K562 (cell line): ENCODE measurements at regions not wholly inside any gene's neighbourhood (a gene's known extent, or its start where the extent isn't known, plus 50 kb on each side); places are given as distances from the start of the nearest gene placed in this dataset.

Source experiments
- ATAC-seq: fragments of 200-7000 bp; cut with Tn5 transposase; 3 replicates; pipeline ENCODE4 v1.9.1; 2020; ENCODE audit warnings: moderate library complexity
- BruUV-seq: library from RNA; stranded (reverse); fragments of 400-500 nt; replicated peaks from 2 replicates; lab custom pipeline; 2021; lab: Mats Ljungman, UMichigan
- CTCF ChIA-PET: fragments of 300-600 bp; formaldehyde crosslinking; extraction: SDS; loops from one replicate; lab custom pipeline; 2021; ENCODE audit warnings: low intra/inter-chr PET ratio; lab: Yijun Ruan, JAX
- POLR2A ChIA-PET: fragments of 300-600, 350-650 bp; sonication (Branson Sonifier 250); formaldehyde crosslinking; extraction: SDS; loops from one replicate; lab custom pipeline; 2021; ENCODE audit warnings: antibody characterized with exemption, inconsistent platforms; lab: Yijun Ruan, JAX
- DNase-seq, 4 experiments: peaks; one replicate each; pipeline versions ENCODE4 v3.0.0 to v3.0.0-alpha.2; 2011 to 2018; ENCODE audit warnings: low spot score in 3 of 4, mixed read lengths in 3 of 4; ENCODE audit errors: extremely low read depth in 1 of 4
- FAIRE-seq: peaks from 2 replicates; lab custom pipeline; 2011; peaks lifted over from hg19 to GRCh38; lab: Jason Lieb, UNC
- H2AFZ ChIP-seq: 2 replicates; pipeline ENCODE4 v1.6.0; 2011; ENCODE audit warnings: low read depth, low read length, control low read depth, inconsistent platforms
- H3K27ac ChIP-seq: fragments of 200-600 bp; 3 replicates; pipeline ENCODE4 v1.8.0; 2011; ENCODE audit warnings: low read depth, mild to moderate bottlenecking, control low read depth, inconsistent platforms, low read length, moderate library complexity, mixed read lengths; ENCODE audit errors: extremely low read depth
- H3K27me3 ChIP-seq, 2 experiments: fragments of 300-600 bp in 1 of 2; 2 replicates in 1 of 2; 3 replicates in 1 of 2; pipeline versions ENCODE4 v1.6.0 to v1.8.0; 2011; ENCODE audit warnings: inconsistent platforms in 2 of 2, low read length in 2 of 2, mild to moderate bottlenecking in 1 of 2, mixed read lengths in 1 of 2, moderate library complexity in 1 of 2; ENCODE audit not compliant: control insufficient read depth in 2 of 2, insufficient read depth in 2 of 2
- H3K36me3 ChIP-seq: fragments of 300-600 bp; 3 replicates; pipeline ENCODE4 v1.8.0; 2011; ENCODE audit warnings: mild to moderate bottlenecking, low read length, inconsistent platforms; ENCODE audit not compliant: control insufficient read depth, insufficient read depth
- H3K4me1 ChIP-seq, 2 experiments: fragments of 200-600 bp in 1 of 2; replicated peaks in 1 of 2; 2 replicates in 1 of 2; 3 replicates in 1 of 2; pipeline versions ENCODE4 v1.5.1 to v1.8.0; 2011; ENCODE audit warnings: inconsistent platforms in 2 of 2, low read length in 2 of 2, mild to moderate bottlenecking in 1 of 2, mixed read lengths in 1 of 2, moderate library complexity in 1 of 2; ENCODE audit not compliant: control insufficient read depth in 2 of 2, insufficient read depth in 2 of 2
- H3K4me2 ChIP-seq: 2 replicates; pipeline ENCODE4 v1.6.1; 2011; ENCODE audit warnings: low read length, control low read depth, inconsistent platforms, mixed read lengths; ENCODE audit not compliant: insufficient read depth
- H3K4me3 ChIP-seq: fragments of 200-600 bp; sonication (generic), shearing (Covaris generic); 2 replicates; pipeline ENCODE4 v1.5.1; 2016; ENCODE audit warnings: control low read depth, inconsistent platforms
- H3K79me2 ChIP-seq: fragments of 200-600 bp; 3 replicates; pipeline ENCODE4 v1.8.0; 2011; ENCODE audit warnings: low read length, inconsistent platforms; ENCODE audit not compliant: control insufficient read depth, insufficient read depth
- H3K9ac ChIP-seq, 2 experiments: 2 replicates each; pipeline versions ENCODE4 v1.6.0 to v1.6.1; 2011; ENCODE audit warnings: low read depth in 2 of 2, low read length in 2 of 2, control low read depth in 1 of 2, inconsistent platforms in 1 of 2, mild to moderate bottlenecking in 1 of 2, mixed read lengths in 1 of 2; ENCODE audit not compliant: insufficient read depth in 1 of 2
- H3K9me1 ChIP-seq: one replicate; pipeline ENCODE4 v1.6.0; 2011; ENCODE audit warnings: inconsistent platforms, mild to moderate bottlenecking, low read length, moderate library complexity; ENCODE audit not compliant: control insufficient read depth, insufficient read depth
- H3K9me3 ChIP-seq: replicated peaks from 2 replicates; pipeline ENCODE4 v1.5.1; 2011; ENCODE audit warnings: low read depth, low read length, inconsistent platforms; ENCODE audit not compliant: control insufficient read depth, insufficient read depth
- H4K20me1 ChIP-seq: replicated peaks from 2 replicates; pipeline ENCODE4 v1.6.1; 2011; ENCODE audit warnings: low read length, inconsistent platforms, mixed read lengths; ENCODE audit not compliant: control insufficient read depth, insufficient read depth
- ARNT ChIP-seq, 2 experiments: fragments of 450-650 bp; IDR thresholded peaks; 2 replicates each; pipeline ENCODE4 v1.6.1; 2016; ENCODE audit warnings: mild to moderate bottlenecking in 1 of 2
- DIDO1 ChIP-seq: fragments of 450-650 bp; IDR thresholded peaks from 2 replicates; pipeline ENCODE4 v1.6.1; 2016; ENCODE audit warnings: low read depth, missing biosample characterization, missing genetic modification characterization
- E2F3 ChIP-seq: fragments of 250-450 bp; sonication (Bioruptor Pico); IDR thresholded peaks from 2 replicates; pipeline ENCODE4 v1.4.0; 2020; ENCODE audit warnings: mild to moderate bottlenecking
- MLLT1 ChIP-seq, 2 experiments: fragments of 450-650 bp; IDR thresholded peaks; 2 replicates each; pipeline ENCODE4 v1.6.1; 2016
- RBM17 ChIP-seq: fragments of 200-400 bp; formaldehyde crosslinking; IDR thresholded peaks from 2 replicates; pipeline ENCODE4 v1.6.1; 2017; ENCODE audit warnings: low read depth, mild to moderate bottlenecking, low read length, borderline replicate concordance
- TRIM24 ChIP-seq, 2 experiments: fragments of 450-650 bp; IDR thresholded peaks; 2 replicates each; pipeline ENCODE4 v1.6.1; 2016
- ZMIZ1 ChIP-seq, 2 experiments: fragments of 150-350 bp in 1 of 2; IDR thresholded peaks; 2 replicates each; pipeline ENCODE4 v1.6.1; 2012 to 2016; ENCODE audit warnings: low read depth in 2 of 2, low read length in 2 of 2, mild to moderate bottlenecking in 1 of 2, moderate library complexity in 1 of 2
- ZNF318 ChIP-seq, 2 experiments: fragments of 450-650 bp; IDR thresholded peaks; 2 replicates each; pipeline ENCODE4 v1.6.1; 2016; ENCODE audit warnings: mild to moderate bottlenecking in 2 of 2, borderline replicate concordance in 1 of 2, low read depth in 1 of 2, moderate library complexity in 1 of 2
- ZSCAN29 ChIP-seq: fragments of 450-650 bp; IDR thresholded peaks from 2 replicates; pipeline ENCODE4 v1.6.1; 2017
- in situ Hi-C: fragments of 300-500 bp; cut with MboI; formaldehyde crosslinking; loops from 4 replicates; pipeline ENCODE4 v1.15.0; 2018; ENCODE audit warnings: inconsistent platforms, mixed read lengths
- intact Hi-C: fragments of 100-400 bp; cut with micrococcal nuclease; formaldehyde crosslinking; loops from 2 replicates; pipeline ENCODE4 v1.14.2; 2022

GRCh38 chr4:124037236-124037635, 640.6 kb downstream of the SPRY1 start (continued):
- TF ChIP-seq RBM17 (no peak), DIDO1 (tag) (no peak)

GRCh38 chr4:124044330-124044729, 647.7 kb downstream of the SPRY1 start:
- ATAC-seq = no peak
- TF ChIP-seq RBM17 (no peak), ARNT (IDR thresholded peaks at IDR 0.05) (no peak), ZMIZ1 (IDR thresholded peaks at IDR 0.05; ENCODE audit: low read depth in 2 of 2, low read length in 2 of 2) (no peak), TRIM24 (IDR thresholded peaks at IDR 0.05) (no peak), MLLT1 (IDR thresholded peaks at IDR 0.05) (no peak), ZSCAN29 (no peak), E2F3 (CRISPR knock-in tag) (no peak), ZNF318 (IDR thresholded peaks at IDR 0.05; ENCODE audit: borderline replicate concordance in 1 of 2, low read depth in 1 of 2) (no peak)

More at GRCh38 chr4:124044330-124044729, 647.7 kb downstream of the SPRY1 start:
- Histone ChIP-seq H3K4me1 (no peaks in the 10 kb centered on the region), H3K9me1 (no peaks in the 10 kb centered on the region), H3K79me2 (no peaks in the 10 kb centered on the region), H3K4me3 (no peak overlapping the region), H3K27me3 (no peaks in the 10 kb centered on the region), H3K9ac (no peak overlapping the region), H3K9me3 (no peaks in the 10 kb centered on the region), H2AFZ (no peak overlapping the region), H3K36me3 (no peaks in the 10 kb centered on the region), H4K20me1 (no peaks in the 10 kb centered on the region), H3K27ac (no peak overlapping the region), H3K4me2 (no peak overlapping the region)
- FAIRE-seq = no peak
- in situ Hi-C loops = no loop called here
- ChIA-PET POLR2A (no interaction called here), CTCF (no interaction called here)
- intact Hi-C loops = no loop called here
- no peak for DNase-seq
- no TSS peak for BruUV-seq
